HG03439 (cell line): ENCODE measurements at regions not wholly inside any gene's neighbourhood (a gene's known extent, or its start where the extent isn't known, plus 50 kb on each side); places are given as distances from the start of the nearest gene placed in this dataset.

Experiments
- ATAC-seq: cut with Tn5 transposase; IDR thresholded peaks from one replicate; pipeline ENCODE4 v1.9.1; 2021; ENCODE audit warnings: mild to moderate bottlenecking, moderate library complexity; ENCODE audit not compliant: unreplicated experiment

DNA sequence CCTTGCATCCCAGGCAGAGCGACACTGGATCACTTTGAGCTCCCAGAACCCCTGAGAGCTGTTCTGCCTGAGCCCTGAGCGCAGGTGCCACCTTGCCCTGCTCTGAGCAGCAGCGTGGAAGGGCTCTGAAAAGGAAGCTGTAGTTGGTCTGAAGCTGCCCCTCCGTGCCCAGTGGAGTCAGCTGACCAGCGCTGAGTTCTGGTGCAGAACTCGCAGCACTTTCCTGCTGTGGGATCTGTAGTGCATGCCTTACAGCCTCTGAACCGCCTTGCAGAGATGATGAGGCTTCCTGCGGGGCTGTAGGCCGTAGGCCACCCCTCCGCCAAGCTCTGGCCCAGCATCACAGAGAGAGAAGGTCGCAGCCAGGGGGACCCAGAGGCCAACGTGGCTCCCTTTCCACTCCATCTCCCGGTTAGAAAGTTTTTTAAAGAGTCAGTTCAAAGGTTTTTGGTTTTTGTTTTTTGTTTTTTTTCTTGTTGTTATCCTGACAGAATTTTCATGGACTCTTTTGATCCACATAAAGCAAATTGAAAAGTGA is 158.3 kb upstream of the CST7 start:
- ATAC-seq, result no peak

DNA sequence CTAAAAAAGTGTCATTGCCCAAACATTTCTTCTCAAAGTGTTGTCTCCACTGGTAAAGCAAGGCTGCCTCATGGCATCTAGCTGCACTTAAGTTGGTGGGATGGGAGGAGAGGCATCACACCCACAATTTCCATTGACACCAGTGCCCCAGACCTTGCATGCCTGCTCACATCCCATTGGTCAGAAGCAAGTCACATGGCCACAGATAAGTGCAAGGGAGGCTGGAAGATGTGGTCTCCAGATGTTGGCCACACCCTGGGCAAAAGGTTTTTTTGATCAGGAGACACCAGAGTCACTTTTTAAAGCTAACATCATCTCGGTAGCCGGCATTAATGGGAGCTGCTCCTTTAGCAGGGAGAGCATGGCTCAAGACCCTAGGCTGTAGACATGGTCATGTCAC is 157.1 kb upstream of the CST7 start:
- no peak for ATAC-seq

DNA sequence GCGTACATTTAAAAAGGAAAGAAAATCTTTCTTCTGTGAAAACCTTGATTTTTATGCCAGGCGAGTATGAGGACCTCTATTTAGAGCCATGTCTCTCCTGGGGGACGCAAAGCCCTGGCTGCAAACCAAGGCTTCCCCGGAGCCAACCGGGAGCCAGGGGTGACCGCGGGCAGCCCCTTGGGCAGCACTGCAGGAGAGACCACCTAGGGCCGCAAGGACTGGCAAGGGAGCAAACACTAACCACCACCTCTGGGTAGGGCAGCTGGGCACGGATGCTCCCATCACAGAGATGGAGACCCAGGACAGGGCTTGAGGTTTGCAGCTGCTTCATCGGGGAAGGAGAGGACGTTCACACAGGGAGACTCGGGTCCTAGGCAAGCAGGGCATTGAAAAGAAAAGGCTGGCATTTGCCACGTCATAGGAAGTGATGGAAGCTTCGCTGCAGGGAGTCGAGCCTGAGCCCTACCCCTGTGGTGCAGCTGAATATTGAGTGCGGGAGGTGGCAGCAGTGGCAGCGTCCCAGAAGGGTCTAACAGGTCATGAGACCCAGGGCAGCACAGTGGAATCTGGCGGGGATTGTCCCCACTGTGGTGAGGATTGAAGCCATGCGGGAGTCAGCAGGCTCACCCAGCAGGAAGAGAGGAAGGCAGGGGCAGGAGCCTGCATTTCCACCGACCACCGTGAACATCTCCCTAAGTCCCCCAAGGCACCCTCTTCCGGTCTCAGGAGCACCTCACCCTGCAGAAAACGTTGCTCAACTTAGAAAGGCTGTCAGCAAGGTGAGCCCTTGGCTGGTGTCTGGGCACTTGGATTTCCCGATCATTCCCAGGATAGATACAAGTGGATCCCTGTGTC is 156.2 kb upstream of the CST7 start:
- no peak for ATAC-seq

GRCh38 chr20:24795436-24795835 is 153.6 kb upstream of the CST7 start:
- no peak for ATAC-seq

GRCh38 chr20:24796236-24796635 is 152.8 kb upstream of the CST7 start:
- ATAC-seq, result no peak

- ATAC-seq, result no peak
Observed at GRCh38 chr20:24797113-24797512, 152.0 kb upstream of the CST7 start.

DNA sequence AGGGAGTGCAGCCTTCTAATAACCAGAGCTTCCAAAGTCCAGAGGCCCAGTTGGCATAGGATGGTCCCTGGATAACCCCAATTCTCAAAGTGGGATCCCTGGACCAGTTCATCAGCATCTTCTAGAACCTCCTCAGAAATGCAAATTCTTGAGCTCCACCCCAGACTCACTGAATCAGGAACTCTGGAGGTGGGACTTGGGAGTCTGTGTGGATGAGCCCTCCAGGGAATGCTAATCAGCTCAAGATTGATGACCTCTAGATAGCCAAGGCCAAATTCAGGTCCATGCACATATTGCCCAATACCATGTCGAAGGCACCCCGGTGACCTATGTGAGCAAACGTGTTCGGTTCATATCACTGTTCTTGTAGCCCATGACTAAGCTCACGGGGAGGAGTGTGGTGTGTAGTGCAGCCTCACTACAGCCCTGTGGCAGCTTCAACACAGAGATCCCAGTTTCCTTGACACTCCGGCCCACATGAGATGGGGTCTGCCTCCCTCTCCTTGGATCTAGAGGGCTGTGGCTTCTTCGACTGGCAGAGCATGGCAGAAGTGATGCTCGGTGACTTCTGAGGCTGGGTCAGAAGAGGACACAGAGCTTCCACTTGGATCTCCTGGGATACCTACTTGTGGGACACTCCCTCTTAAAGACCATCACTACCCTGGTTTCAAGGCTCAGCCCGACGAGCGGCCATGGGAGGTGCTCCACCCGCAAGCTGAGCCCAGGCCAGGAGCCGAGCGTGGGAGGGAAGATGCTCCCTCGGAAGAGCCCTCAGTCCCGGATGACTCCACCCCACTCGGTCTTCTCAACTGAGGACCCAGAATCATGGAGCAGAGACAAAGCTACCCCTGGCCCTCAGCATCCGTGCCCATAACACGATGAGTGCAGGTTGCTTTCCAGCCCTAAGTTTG is 151.1 kb upstream of the CST7 start:
- no peak for ATAC-seq

GRCh38 chr20:24798930-24799705 is 150.0 kb upstream of the CST7 start:
- ATAC-seq, result no peak

- ATAC-seq, result no peak
Observed at GRCh38 chr20:24799971-24800580, 149.0 kb upstream of the CST7 start.

DNA sequence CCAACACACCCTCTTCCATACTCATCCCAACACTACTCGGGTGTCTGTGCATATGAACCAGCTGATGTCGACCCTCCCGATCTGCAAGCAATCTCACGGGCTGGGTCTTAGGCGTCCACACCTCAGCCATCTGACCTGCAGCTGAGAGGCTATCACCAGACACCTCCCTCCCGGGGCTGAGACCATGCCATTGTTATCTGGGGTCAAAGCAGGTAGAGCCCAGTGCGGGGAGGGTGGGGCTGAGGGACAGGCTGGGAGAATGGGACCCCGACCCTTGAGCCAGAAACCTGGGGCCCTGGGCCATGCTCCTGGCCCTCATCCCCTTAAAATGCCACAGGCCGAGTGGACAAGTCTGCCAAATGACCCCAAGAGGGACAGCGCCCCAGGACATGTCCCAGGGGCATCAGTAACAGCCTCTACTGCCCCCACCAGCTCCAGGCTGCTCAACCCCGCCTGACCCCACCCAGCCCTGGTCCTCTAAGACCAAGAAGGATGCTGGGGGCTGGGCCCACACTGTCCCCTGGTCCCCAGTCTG is 146.7 kb upstream of the CST7 start:
- no peak for ATAC-seq

- ATAC-seq, result no peak
Observed at GRCh38 chr20:24804481-24805206, 144.4 kb upstream of the CST7 start.

- no peak for ATAC-seq
Observed at GRCh38 chr20:24805456-24806238, 143.4 kb upstream of the CST7 start.

- ATAC-seq, result no peak
Observed at GRCh38 chr20:24806705-24807676, 142.1 kb upstream of the CST7 start.

DNA sequence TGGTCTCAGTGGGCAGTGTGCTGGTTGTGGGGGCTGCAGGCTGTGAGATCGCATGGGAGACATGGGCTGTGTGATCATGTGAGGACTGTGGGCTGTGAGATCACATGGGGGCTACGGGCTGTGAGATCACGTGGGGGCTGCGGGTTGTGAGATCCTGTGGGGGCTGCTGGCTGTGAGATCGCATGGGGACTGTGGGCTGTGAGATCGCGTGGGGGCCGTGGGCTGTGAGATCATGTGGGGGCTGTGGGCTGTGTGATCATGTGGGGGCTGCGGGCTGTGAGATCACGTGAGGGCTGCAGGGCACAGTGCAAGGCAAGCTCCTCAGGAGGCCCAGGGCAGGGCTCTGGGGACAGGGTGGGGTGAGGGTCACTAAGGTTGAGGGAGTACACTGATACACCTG is 140.5 kb upstream of the CST7 start:
- ATAC-seq, result no peak

DNA sequence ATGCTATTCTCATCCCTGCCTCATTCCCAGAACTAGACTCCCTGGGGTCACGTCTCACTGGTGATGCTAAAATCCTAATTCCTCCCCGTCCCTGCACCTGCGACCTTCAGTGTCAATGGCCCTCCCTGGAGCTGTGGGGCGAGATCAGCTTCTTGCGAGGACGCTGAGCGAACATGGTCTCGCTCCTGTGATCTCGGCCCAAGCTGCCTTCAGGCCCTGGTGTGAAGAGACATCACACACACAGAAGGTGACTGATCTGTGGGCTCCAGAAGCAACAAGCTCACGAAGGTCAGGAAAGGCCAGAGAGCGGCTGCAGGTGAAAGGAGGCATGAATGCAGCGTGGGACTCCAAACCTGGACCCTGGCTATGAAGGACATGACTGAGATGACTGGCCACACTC is 139.5 kb upstream of the CST7 start:
- no peak for ATAC-seq

GRCh38 chr20:24810676-24811407 is 138.2 kb upstream of the CST7 start:
- no peak for ATAC-seq

GRCh38 chr20:24812373-24812772 is 136.7 kb upstream of the CST7 start:
- no peak for ATAC-seq
